H1 (cell line): ENCODE measurements at regions not wholly inside any gene's neighbourhood (a gene's known extent, or its start where the extent isn't known, plus 50 kb on each side); places are given as distances from the start of the nearest gene placed in this dataset.

Experiments used
- CHD2 ChIP-seq: IDR thresholded peaks from 2 replicates; pipeline ENCODE4 v1.6.1; 2012; ENCODE audit warnings: low read length, improper control_type of control experiment
- CHD7 ChIP-seq: fragments of 300-600 bp; sonication (generic); IDR thresholded peaks from 2 replicates; pipeline ENCODE4 v1.7.1; 2012; ENCODE audit warnings: low read length, moderate library complexity, mild to moderate bottlenecking, inconsistent platforms; ENCODE audit not compliant: insufficient replicate concordance
- GABPA ChIP-seq: IDR thresholded peaks from 2 replicates; pipeline ENCODE4 v1.6.1; 2011; ENCODE audit warnings: mild to moderate bottlenecking, low read length, moderate library complexity, borderline replicate concordance; ENCODE audit not compliant: insufficient read depth
- KDM5A ChIP-seq: fragments of 200-600 bp; IDR thresholded peaks from 2 replicates; pipeline ENCODE4 v1.7.1; 2012; ENCODE audit warnings: mild to moderate bottlenecking, low read length, inconsistent platforms, mixed read lengths
- NRF1 ChIP-seq: IDR thresholded peaks from 2 replicates; pipeline ENCODE4 v1.6.1; 2011; ENCODE audit warnings: mild to moderate bottlenecking, low read depth, low read length, improper control_type of control experiment
- POLR2A ChIP-seq, 2 experiments: IDR thresholded peaks; 1 replicate in 1 of 2; 2 replicates in 1 of 2; pipeline ENCODE4 v1.6.1; 2011; ENCODE audit warnings: low read depth in 2 of 2, low read length in 2 of 2, mild to moderate bottlenecking in 2 of 2; ENCODE audit errors: control extremely low read depth in 1 of 2
- POLR2AphosphoS5 ChIP-seq: IDR thresholded peaks from 2 replicates; pipeline ENCODE4 v1.6.1; 2011; ENCODE audit warnings: low read depth, low read length
- RFX5 ChIP-seq: IDR thresholded peaks from 2 replicates; pipeline ENCODE4 v1.6.1; 2011; ENCODE audit warnings: low read depth, low read length, improper control_type of control experiment, borderline replicate concordance
- SIN3A ChIP-seq, 2 experiments: IDR thresholded peaks in 1 of 2; conservative IDR thresholded peaks in 1 of 2; 2 replicates each; pipeline ENCODE4 v1.6.1; 2011 to 2012; ENCODE audit warnings: low read length in 2 of 2, improper control_type of control experiment in 1 of 2, low read depth in 1 of 2, mild to moderate bottlenecking in 1 of 2
- SIX5 ChIP-seq: IDR thresholded peaks from 2 replicates; pipeline ENCODE4 v1.6.1; 2011; ENCODE audit warnings: mild to moderate bottlenecking, low read depth, low read length
- SP1 ChIP-seq: IDR thresholded peaks from 2 replicates; pipeline ENCODE4 v1.6.1; 2011; ENCODE audit warnings: low read depth, low read length
- SUZ12 ChIP-seq: fragments of 200-600 bp; sonication (generic); IDR thresholded peaks from 2 replicates; pipeline ENCODE4 v1.6.1; 2012; ENCODE audit warnings: mild to moderate bottlenecking, inconsistent platforms, low read length, moderate library complexity, mixed read lengths
- TBP ChIP-seq: IDR thresholded peaks from 2 replicates; pipeline ENCODE4 v1.6.1; 2011; ENCODE audit warnings: low read depth, low read length, improper control_type of control experiment
- TF ChIP-seq, protein P1 (sequence below): IDR thresholded peaks from 2 replicates; pipeline ENCODE4 v1.6.1; 2012; ENCODE audit warnings: inconsistent platforms

GRCh38 chr12:3989218-3989550 lies 116.0 kb upstream of the PARP11 start (continued):
- no peak for TF ChIP-seq CHD7
- TF ChIP-seq KDM5A = no peak
- no peak for TF ChIP-seq POLR2AphosphoS5
- no peak for TF ChIP-seq TBP
- TF ChIP-seq POLR2A (IDR thresholded peaks at IDR 0.05; ENCODE audit: control extremely low read depth in 1 of 2, low read depth in 2 of 2, low read length in 2 of 2) = no peak
- TF ChIP-seq NRF1 = no peak
- no peak for TF ChIP-seq GABPA
- TF ChIP-seq RFX5 = no peak
- TF ChIP-seq, protein P1, sequence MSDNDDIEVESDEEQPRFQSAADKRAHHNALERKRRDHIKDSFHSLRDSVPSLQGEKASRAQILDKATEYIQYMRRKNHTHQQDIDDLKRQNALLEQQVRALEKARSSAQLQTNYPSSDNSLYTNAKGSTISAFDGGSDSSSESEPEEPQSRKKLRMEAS = no peak
- TF ChIP-seq SIX5 = no peak
- TF ChIP-seq SUZ12 = no peak
- no peak for TF ChIP-seq SIN3A (conservative IDR thresholded peaks at IDR 0.05 in 1 of 2, IDR thresholded peaks at IDR 0.05 in 1 of 2; ENCODE audit: low read depth in 1 of 2, low read length in 2 of 2)
- no peak for TF ChIP-seq CHD2
- no peak for TF ChIP-seq SP1
